Suppressor macrophage (primary cell): ENCODE measurements at regions not wholly inside any gene's neighbourhood (a gene's known extent, or its start where the extent isn't known, plus 50 kb on each side); places are given as distances from the start of the nearest gene placed in this dataset.

Experiments used
- DNase-seq, 4 experiments: peaks; one replicate each; pipeline ENCODE4 v3.0.0-alpha.2; 2020 to 2022

DNA sequence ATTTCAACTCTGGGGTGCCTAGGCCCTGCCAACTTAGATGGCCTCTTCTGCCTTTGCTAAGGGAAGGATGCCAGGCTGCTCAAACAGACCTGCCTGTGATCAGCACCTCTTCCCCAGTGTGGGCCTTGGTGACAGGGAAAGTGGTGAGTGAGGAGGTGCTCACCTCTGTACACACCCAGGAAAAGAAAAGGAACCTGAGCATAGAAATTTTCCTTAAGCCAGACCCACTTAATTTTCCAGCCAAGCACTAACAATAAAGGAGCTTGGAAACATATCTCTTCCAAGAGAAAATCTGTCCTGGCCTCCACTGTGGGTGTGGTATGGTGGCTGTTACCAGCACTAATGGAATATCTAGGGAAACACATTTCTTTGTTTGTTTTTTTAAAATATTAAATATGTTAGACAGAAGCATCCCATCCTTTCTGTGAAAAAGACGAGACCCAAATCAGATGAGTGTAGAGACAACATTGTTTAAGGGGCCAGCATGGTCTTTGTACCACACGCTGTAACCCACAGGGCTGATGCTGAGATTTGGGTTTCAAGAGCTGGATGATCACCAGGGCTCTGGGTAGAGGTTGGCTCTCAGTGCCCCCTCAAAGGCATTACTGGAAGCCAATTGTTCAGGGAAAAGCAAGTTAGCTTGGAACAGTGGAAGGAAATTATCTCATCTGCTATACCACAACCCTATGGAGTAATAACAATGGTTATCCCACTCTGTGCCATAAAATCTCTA, 472.2 kb downstream of the INSC start:
- no peak for DNase-seq

- no peak for DNase-seq
These were observed 474.4 kb downstream of the INSC start for GRCh38 chr11:15589070-15589626.

DNA sequence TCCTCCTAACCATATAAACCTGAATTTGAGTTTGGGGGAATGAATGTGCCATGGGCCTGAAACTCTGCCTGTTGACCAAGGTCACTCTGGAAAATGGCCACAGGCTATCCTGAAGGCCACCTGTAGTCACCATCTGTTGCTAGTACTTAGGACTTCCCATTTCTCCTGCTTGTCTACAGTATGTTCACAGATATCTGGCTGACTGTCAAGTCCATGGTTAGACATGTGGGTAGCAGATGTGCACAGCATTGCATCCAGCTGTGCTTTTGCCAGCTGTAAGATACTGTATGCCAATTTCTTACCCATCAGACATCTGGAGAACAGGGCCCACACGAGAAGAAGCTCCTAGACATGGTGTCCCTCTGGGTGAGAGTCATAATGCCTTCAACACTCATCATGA, 475.4 kb downstream of the INSC start:
- no peak for DNase-seq

GRCh38 chr11:15591112-15591537, 476.4 kb downstream of the INSC start:
- DNase-seq = no peak

DNA sequence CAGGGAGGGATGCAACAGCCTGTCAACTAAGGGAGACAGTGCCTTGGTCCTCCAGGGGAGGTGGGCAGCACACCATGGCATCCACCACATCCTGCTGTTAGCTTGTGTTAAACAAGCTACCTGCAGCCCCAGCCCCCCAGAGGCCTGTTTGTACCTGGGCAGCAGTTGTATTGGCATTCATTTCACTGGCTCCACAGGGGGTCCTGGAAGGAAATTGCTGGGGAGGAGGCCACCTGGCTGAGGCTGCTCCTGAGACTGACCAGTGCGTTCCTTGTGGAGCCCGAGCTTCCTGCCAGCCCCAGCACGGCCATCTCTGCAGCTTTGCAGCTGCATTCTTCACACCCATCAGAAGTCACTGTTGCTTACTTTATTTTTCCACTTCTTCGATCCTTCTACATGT, 479.9 kb downstream of the INSC start:
- no peak for DNase-seq

- no peak for DNase-seq
These were observed 484.7 kb downstream of the INSC start for GRCh38 chr11:15599376-15599775.

- DNase-seq = no peak
These were observed 487.3 kb downstream of the INSC start for GRCh38 chr11:15602047-15602446.

DNA sequence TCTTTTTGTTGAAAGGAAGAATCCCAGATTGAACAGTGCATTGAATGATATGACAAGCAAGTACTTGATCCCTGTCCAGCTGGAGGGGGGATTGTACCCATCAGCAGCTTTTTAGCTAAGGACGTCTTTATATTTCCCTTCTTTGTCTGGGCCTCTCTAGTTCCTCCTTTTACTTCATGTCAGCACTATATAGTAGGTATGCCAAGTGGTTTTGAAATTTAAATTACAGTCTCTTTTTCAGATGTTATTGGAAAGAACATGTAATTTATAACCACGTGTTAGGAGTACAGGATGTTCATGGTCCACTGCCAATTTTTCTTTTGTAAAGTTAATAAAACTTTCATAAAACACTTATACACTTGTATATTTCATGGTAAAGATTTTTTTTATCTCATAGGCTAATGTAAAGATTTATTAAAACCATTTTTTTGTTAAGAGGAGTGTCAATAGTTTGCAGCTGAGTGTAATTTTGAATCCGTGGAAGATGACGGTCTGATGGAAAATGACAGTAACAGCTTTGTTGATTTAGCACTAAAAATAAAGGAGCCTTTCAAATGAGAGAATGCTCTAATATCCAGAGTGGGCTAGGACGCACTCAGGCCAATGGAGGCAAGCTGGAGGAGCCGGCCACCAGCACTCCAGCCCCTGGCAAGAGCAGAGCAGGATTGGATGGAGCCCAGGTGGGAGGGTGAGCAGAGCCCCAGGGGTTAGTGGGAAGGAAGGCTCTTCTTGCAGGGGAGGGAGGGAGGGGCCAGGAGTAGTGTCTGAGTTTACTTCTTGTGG, 488.3 kb downstream of the INSC start:
- peak in 1 of 4 experiments; percentile 0 for DNase-seq

DNA sequence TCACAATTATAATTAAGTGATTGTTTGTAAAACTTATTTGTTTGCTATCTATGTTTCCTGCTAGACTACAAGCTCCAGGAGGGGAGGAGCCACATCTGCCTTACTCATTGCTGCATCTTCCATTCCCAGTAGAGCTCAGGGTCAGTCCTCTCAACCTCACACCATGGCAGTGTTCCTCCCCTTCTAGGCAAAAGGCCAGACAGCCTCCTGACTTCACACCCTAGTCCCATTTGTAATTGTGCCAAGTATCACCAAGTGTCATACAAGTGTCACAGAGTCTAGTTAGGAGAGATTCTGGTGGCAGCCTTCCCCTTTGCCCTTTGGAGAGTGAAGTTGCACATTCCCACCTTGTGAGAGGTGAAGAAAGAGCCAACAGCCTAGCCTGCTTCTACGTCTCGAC, 490.4 kb downstream of the INSC start:
- no peak for DNase-seq

DNA sequence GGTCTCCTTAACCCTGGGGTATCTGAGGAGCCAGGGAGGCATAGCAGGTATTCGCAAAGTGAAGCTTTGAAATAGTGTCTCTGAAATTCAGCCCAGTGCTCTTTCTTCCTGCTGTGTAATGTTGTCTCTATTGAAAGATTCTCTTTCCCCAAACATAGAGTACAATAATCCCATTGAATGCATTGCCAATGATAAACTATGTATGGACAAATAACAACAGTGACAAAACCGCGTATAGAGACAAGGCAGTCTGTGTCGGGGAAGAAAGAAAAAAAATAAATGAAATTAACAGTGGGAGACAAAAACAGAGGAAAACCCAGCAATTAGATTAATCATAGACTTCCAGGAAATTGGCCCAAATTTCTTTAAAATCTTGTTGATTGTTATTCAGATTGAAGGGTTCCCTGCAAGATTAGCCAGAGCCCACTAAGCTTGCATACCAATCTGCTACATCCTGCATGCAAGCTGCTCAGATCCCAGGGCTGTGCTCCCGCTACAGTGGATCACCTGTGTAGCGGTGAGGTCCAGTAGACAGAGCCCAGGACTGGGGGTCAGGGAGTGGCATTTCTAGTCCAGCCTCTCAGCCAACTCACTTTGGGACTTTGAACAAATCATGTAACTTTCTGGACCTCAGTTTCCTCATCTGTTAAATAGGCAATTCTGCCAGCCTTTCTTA, 492.8 kb downstream of the INSC start:
- no peak for DNase-seq

- no peak for DNase-seq
These were observed 494.7 kb downstream of the INSC start for GRCh38 chr11:15609445-15609844.

DNA sequence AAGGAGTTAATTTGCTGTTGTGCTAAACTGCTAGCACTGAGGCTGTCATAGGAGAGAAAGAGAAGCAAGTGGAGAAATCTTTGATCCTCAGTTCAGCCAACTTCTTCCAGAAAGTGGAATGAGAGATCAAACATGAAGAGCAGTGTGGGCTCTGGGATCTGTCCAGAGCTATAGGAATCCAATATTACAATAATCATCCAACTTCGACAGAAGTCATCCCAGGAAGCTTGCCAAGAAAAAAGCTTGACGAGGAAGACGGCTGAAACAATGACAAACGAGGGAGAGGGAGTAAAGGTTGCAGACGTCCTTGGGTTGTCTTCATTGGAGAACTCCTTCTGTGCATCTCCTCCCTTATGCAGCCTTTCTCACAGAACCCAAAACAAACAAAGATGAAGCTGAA, 496.2 kb downstream of the INSC start:
- no peak for DNase-seq

GRCh38 chr11:15613251-15613650, 498.5 kb downstream of the INSC start:
- no peak for DNase-seq

- no peak for DNase-seq
These were observed 499.1 kb downstream of the INSC start for GRCh38 chr11:15613789-15614188.

GRCh38 chr11:15615398-15616096, 500.8 kb downstream of the INSC start:
- no peak for DNase-seq

GRCh38 chr11:15616130-15617105, 501.7 kb downstream of the INSC start:
- DNase-seq = no peak

DNA sequence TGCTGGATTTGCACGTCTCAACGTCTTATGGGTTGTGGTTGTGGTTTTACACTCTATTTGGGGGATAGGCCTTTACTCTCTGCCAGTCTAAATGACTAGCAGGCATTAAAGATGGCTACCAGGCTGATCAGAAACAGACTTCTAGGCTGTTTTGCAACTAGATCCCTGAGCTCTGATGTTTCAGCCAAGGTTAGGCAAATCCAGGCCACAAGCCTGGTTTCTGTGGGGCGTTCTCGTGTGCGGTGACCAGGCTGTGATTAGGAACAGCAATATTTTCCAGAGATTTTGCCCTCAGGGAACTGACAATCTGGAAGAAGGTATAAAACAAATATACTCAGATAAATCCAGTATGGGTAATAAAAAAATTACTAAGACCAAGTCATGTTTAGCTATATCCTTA, 502.4 kb downstream of the INSC start:
- no peak for DNase-seq

DNA sequence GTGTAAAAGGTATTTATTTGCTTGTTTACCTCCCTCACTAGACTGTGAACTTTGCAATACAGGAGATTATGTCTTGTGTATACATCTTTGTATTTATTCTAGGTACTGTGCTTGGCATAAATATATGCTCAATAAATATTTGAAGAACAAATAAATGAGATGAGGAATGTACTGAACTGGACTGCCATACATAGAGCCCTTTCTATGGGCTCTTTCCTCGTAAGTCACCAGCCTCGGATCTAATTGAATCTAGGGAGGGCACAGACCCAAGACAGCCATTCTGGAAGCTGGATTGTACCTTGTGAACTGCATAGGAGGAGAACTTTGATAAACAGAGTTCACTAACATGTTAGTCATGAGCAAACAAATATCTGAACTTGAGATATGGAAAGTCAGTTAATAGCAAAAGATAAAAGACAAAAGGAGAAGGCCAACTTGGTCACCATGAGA, 503.9 kb downstream of the INSC start:
- DNase-seq = no peak

- DNase-seq = no peak
These were observed 506.8 kb downstream of the INSC start for GRCh38 chr11:15621565-15621964.

GRCh38 chr11:15622231-15622890, 507.6 kb downstream of the INSC start:
- no peak for DNase-seq

- no peak for DNase-seq
These were observed 510.0 kb downstream of the INSC start for GRCh38 chr11:15624701-15625100.
